Stimulated activated CD4-positive, alpha-beta T cell treated with anti-CD3 and anti-CD28 coated beads, Interleukin-15, amount 100 ng/mL, for 1 hour (primary cell): ENCODE measurements at regions not wholly inside any gene's neighbourhood (a gene's known extent, or its start where the extent isn't known, plus 50 kb on each side); places are given as distances from the start of the nearest gene placed in this dataset.

Experiments used
- DNase-seq, 2 donors: peaks; one replicate each; pipeline ENCODE4 v3.0.0-alpha.2; 2020; ENCODE audit warnings: low read depth in 1 of 2, low spot score in 1 of 2

DNA sequence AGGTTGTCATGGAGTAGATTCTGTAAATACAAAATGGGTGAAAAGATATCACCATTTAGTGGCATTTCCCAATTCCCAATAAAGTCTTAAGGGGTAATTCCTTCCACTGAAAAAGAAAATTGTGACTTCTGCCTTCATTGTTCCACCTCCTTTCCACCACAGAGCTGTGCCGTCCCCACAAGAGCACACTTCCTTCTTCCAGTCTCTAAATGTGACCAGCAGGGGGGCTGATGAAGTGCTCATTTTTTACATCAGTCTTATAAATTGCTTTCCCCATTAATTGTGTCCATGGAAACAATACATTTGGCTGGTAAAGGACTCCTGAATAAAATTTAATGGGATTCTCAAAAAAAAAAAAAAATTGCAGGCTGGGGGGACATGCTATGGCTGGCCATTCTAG is 260.8 kb upstream of the PSMD7 start:
- DNase-seq, result no peak

- DNase-seq, result no peak
These were observed 261.8 kb upstream of the PSMD7 start for GRCh38 chr16:74034862-74035261.

DNA sequence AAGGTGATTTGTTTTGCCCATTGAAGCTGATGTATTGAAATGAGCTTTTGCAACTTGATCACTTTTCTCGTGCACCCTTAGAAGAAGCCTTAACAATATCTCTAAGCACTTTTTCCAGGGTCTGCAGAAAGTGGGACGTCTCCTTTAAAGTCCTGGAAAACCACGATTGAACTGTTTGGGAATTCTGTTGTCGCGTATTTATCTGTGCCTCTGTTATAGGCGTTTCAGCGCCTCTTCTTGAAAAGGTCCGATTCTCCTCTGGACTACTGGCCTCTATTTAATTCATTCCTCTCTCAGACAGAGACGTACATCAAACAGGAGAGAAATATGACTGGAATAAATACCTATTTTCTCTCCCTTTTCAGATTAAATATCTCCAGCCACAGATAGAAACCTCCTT is 262.4 kb upstream of the PSMD7 start:
- DNase-seq, result no peak

DNA sequence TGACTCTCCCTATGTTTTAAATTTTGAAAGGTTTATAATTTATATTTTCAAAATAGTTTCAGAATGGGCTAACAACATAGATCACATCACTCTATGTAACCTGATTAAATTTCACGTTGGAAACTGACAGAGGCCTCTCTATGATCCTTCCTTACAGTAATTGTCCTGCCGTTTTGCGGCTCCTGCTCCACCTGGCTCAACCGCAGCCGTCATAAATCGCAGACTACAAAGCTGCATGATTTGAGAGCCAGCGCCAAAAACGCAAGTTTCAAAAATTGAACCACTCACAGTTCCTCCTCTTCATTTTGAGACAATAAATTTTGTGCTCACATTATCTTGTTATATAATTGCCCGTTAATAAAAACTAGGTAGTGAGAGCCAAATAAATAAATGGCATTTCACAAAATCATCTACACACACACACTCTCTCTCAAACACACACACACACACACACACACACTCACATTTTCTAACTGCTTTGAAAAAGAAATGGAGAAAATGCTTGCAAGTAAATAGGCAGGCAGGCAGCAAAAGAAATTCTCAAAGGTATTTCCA is 263.1 kb upstream of the PSMD7 start:
- no peak for DNase-seq

- DNase-seq, result no peak
These were observed 265.1 kb upstream of the PSMD7 start for GRCh38 chr16:74031551-74031950.

DNA sequence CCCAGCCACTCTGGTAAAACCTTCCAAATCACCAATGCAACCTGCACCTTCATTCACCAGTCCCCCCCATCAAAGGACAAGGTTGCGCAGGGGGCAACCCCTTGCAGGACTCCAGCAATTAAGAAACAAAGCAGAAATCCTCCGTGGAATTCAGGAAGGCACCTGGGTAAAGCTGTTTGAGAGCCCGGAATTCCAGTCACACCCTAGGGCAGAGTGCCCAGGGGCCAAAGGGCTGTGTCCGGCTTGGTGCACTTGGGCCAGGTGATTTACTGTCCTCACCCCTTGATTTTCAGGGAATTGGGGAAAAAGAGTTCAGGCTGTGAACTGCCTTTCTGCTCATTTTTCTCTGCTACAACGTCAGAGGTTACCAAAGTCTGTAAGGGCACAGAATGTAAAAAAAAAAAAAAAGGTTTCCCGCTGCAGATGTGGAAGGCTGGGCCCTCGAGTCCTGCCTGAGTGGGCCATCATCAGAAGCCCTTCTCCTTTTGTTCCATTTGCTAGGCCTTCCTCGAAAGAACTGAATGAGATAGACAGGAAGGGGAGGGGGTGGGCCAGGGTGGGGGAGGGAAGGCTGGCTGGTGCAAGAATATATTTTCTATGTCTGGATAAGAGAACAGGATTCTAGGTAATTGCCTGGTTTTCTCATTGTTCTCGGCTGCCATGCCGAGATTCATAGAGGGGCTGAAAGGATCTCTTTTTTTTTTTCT is 266.5 kb upstream of the PSMD7 start:
- no peak for DNase-seq

- no peak for DNase-seq
These were observed 267.4 kb upstream of the PSMD7 start for GRCh38 chr16:74029115-74029792.

DNA sequence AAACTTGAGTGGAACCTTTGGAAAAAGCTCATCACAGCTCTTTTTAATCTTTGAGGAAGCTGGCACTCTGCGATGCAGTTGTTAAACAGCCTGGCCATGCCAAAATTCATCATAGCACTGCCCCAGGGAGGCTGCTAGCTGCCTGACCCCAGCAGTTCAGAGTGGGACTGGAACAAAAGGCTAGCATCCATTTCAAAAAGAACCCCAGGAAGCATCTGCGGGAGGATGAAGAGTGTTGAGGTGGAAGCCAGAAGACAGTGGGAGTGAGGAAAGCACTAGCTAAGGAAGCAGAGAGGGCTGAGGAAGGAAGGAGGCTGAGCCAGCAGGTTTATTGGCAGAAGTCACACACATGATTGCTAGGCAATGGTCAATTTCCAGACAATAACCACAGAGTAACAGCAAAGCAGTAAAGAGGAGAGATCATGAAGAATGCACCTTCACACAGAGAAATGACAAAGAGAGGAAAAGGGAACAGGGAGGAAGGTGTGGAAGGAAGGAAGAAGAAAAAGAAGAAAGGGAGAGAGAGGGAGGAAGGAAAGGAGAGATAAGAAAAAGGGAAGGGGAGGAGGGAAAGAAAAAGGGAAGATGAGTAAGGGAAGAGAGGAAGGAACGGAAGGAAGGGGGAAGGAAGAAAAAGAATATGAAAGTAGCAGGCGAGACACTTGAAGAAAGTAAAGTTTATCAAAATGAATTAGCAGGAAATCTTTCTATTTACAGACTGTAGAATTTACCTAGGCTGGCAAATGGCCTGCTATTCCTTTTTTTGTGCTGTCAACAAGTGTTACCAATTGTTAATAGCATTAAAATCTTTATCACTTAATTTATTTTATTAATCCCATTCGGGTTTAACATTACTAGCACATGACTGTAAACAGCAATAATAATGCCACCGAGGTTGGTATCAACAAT is 270.0 kb upstream of the PSMD7 start:
- DNase-seq, result no peak

DNA sequence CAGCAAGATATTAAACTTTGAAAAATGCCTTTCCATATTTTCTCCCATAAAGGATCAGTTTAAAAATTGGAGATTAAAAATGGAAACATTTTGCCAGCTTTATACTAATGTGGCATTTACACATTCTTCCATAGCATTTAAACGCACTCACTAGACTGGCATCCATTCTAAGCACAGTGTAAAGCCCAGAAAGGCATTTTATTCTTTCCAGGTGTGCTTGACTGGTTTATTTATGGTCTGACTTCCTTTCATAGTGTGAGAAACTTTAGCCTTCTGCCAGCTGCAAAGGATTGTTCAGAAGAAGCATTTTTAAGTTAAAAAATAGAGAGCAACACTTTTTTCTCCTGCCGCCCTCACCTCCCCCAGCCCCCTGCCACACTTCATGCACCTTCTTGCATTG is 271.7 kb upstream of the PSMD7 start:
- DNase-seq, result no peak

- no peak for DNase-seq
These were observed 276.4 kb upstream of the PSMD7 start for GRCh38 chr16:74020095-74020670.

DNA sequence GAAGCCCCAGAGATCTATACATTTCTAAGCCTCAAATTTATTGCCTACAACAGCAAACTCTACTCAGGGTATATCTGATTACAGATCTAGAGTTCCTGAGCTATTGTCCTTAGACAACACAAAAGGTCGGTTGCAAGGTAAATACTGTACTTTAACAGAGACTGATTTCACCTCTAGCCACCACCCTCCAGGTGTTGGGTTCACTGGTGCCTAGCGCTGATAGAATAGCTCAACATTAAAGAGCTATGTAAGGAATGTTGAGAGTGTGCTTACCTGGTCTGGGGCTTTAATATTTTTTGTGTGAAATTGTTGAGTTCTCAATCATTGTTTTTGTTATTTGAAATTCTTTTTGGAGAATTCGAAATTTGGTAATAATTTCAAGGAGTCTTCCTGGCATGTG is 277.0 kb upstream of the PSMD7 start:
- DNase-seq, result no peak

GRCh38 chr16:74015953-74016352 is 280.7 kb upstream of the PSMD7 start:
- DNase-seq, result no peak

DNA sequence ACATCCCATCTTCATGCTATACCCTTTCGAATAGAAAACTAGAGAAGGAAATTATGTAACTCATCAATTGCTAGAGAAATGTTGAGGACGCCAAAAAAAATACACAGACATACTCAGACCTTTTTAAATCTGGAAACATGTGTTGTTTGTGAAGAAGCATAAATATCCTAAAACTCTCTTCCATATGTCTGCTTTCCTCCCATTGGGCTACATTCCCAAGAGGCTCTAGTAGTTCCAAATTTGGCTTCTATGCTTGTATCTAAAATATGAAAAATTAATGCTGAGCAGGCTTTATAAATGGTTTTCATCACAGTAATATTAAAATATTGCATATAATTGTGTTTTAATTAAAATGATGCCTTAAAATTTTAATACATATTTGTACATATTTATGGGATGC is 297.9 kb upstream of the PSMD7 start:
- no peak for DNase-seq

GRCh38 chr16:73997971-73998370 is 298.6 kb upstream of the PSMD7 start:
- no peak for DNase-seq

DNA sequence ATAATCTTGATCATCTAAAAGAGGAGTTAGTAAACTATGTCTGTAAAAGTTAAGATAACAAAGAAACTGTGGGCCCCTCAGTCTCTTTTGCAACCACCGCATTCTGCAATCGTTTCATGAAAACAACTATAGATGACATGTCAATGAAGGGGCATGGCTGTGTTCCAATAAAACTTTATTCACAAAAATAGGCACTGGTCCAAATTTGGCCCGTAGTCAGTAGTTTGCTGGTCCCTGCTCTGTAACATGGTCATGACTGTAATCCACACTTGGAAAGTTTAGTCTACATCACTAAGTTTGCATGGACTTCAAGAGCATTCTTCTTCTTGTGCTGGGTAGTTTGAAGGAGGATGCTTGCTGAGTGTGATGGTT is 299.3 kb upstream of the PSMD7 start:
- DNase-seq, result no peak

DNA sequence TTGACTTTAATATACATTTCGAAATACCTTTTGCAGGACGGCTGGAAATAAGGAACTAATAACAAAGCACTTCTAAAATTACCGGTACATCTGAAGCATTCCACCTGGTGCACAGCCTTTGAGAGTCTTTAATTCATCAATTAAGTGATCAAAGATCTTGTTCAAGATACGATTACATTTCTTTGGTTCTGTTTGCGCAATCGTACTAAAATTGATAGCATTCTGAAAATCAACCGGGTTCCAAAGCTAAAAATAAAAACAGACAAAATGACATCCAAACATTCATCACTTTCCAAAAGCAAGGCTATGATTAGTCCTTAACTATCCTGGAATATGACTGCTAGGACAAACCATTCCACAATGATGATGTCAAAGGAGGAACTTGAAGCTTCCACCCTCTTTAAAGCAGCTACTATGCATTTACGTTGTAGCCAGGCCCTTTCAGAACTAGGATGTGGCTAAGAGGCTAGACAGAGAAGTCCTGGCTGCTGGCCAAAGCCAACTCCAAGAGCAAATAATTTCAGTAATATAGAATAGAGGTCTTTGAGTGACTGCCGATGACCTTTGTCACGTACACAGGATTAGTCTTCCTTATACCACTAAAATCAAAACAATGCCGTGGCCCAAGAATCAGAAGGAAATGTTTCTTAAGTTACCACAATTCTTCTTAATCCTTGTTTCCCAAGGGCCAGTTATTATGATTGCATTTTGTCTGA is 299.8 kb upstream of the PSMD7 start:
- DNase-seq, result no peak

DNA sequence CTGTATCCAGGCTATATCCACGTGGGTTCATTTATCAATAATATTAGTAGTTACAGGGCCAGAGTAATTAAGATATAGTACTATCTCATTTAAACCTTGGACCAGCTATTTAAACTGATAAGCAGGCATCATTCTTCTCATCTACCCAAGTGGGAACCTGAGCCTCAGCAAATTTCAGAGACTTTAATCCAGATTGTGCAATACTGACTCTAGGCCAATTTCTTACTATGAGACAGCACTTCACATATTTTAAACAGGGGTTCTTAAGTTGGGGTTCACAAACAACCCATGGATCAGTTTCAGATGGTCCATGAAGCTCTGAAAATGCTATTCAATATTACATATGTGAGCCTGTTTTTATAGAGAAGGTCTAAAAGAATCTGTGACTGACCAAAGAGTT is 302.7 kb upstream of the PSMD7 start:
- no peak for DNase-seq

GRCh38 chr16:73978407-73978784 is 318.2 kb upstream of the PSMD7 start:
- DNase-seq, result no peak

GRCh38 chr16:73976644-73977043 is 320.0 kb upstream of the PSMD7 start:
- no peak for DNase-seq

DNA sequence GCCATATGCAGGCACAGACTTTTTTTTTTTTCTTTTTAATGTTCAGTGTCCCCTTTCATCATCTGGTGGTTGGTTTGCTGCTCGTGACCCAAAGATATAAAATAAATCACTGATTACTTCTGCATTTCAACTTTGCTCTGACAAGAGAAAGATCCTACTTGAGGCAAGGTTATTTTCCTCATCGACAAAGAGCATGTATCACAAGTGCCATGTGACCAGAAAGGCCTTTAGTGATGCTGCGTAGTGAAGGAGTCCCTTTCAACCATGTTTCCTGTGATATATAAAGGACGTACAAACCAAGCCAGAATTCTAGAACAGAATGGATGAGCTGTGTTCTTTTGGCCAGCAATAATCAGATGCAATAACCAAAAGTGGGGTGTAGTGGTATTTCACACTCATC is 323.4 kb upstream of the PSMD7 start:
- no peak for DNase-seq

DNA sequence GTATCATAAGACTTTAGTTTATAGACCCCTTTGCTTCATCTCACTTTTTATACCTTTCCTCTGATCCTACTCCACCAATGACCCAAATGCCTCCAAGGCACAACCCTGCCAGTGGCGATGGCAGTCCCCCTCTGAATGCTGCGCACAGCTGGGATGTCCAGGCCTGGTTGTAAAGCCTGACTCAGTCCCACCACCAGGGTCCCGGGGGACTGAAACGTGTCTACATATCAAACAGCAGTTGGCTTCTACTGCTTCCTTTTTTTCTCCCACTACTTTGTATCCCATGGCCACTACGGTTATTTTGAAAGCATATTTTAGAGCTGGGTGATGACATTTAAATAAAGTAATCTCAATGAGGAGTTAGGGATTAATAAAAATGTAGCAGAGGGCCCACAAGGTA is 329.8 kb upstream of the PSMD7 start:
- no peak for DNase-seq
